CD8-positive, alpha-beta memory T cell (primary cell): ENCODE measurements at regions not wholly inside any gene's neighbourhood (a gene's known extent, or its start where the extent isn't known, plus 50 kb on each side); places are given as distances from the start of the nearest gene placed in this dataset.

Experiments
- CTCF ChIA-PET: fragments of 350-600 bp; sonication (Branson Sonifier 250); formaldehyde crosslinking; loops from one replicate; lab custom pipeline; 2021; ENCODE audit warnings: antibody characterized with exemption; lab: Charles Lee
- POLR2A ChIA-PET: fragments of 350-600 bp; sonication (Branson Sonifier 250); formaldehyde crosslinking; loops from one replicate; lab custom pipeline; 2021; ENCODE audit warnings: antibody characterized with exemption; lab: Charles Lee
- DNase-seq, 5 donors: peaks; one replicate each; pipeline versions ENCODE4 v3.0.0 to v3.0.0-alpha.2; 2020 to 2022; ENCODE audit warnings: mixed read lengths in 1 of 5
- H3K27ac ChIP-seq: one replicate; pipeline ENCODE4 v1.7.0; 2013; ENCODE audit warnings: low read depth, mild to moderate bottlenecking, low read length, moderate library complexity
- H3K27me3 ChIP-seq: 2 replicates; pipeline ENCODE4 v1.7.0; 2013; ENCODE audit warnings: low read length, mild to moderate bottlenecking; ENCODE audit not compliant: insufficient read depth, poor library complexity, severe bottlenecking
- H3K36me3 ChIP-seq: 2 replicates; pipeline ENCODE4 v1.7.0; 2013; ENCODE audit warnings: mild to moderate bottlenecking, low read length, moderate library complexity; ENCODE audit not compliant: insufficient read depth
- H3K4me1 ChIP-seq: 2 replicates; pipeline ENCODE4 v1.7.0; 2013; ENCODE audit warnings: mild to moderate bottlenecking, low read length, moderate library complexity; ENCODE audit not compliant: insufficient read depth
- H3K4me3 ChIP-seq: 2 replicates; pipeline ENCODE4 v1.7.0; 2013; ENCODE audit warnings: mild to moderate bottlenecking, low read length
- H3K9me3 ChIP-seq: 2 replicates; pipeline ENCODE4 v1.7.0; 2013; ENCODE audit warnings: mild to moderate bottlenecking, low read length
- H3K27ac Mint-ChIP-seq, 8 donors: one replicate each; pipeline ENCODE4 v1.8.0; 2020 to 2021; ENCODE audit warnings: mixed read lengths in 8 of 8, mild to moderate bottlenecking in 6 of 8, inconsistent platforms in 3 of 8, moderate library complexity in 3 of 8
- H3K27me3 Mint-ChIP-seq, 2 donors: one replicate each; pipeline ENCODE4 v1.8.0; 2020 to 2021; ENCODE audit warnings: mixed read lengths in 2 of 2, mild to moderate bottlenecking in 1 of 2, moderate library complexity in 1 of 2
- H3K36me3 Mint-ChIP-seq, 3 donors: one replicate each; pipeline ENCODE4 v1.8.0; 2020 to 2021; ENCODE audit warnings: mixed read lengths in 3 of 3, inconsistent platforms in 1 of 3, mild to moderate bottlenecking in 1 of 3
- H3K4me1 Mint-ChIP-seq, 3 donors: one replicate each; pipeline ENCODE4 v1.8.0; 2020 to 2021; ENCODE audit warnings: mixed read lengths in 3 of 3, inconsistent platforms in 1 of 3, mild to moderate bottlenecking in 1 of 3
- H3K4me3 Mint-ChIP-seq, 7 donors: one replicate each; pipeline ENCODE4 v1.8.0; 2020 to 2021; ENCODE audit warnings: mixed read lengths in 7 of 7, mild to moderate bottlenecking in 6 of 7, moderate library complexity in 4 of 7, inconsistent platforms in 2 of 7
- H3K9me3 Mint-ChIP-seq, 5 donors: one replicate each; pipeline ENCODE4 v1.8.0; 2020 to 2022; ENCODE audit warnings: mixed read lengths in 5 of 5, mild to moderate bottlenecking in 3 of 5, moderate library complexity in 2 of 5, inconsistent platforms in 1 of 5

DNA sequence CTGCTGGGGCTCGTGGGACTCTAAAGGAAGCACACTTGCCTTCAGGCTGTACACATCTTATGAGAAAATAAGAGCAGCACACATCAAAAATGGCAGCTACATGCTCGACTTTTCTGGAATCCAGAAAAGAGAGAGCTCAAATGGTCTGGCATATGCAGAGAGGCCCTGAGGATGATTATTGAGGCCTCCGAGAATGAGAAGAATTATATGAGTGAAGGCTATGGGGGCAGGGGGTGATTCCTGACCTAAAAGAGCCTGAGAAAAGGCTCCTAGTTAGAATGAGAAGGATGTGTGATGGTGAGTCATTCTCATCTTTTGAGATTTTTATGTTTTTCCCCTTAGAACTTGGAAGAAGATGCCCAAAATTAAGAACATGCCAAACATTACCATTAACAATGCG, 97.1 kb downstream of the HSPH1 start:
- Histone ChIP-seq H3K36me3 (no peaks in the 10 kb centered on the region), H3K27ac (no peak overlapping the region), H3K27me3 (no peaks in the 10 kb centered on the region), H3K4me3 (no peak overlapping the region), H3K4me1 (no peaks in the 10 kb centered on the region), H3K9me3 (no peaks in the 10 kb centered on the region)
- no peaks in the 10 kb centered on the region for H3K4me1 Mint-ChIP-seq
- DNase-seq: no peak
- H3K27me3 Mint-ChIP-seq: peaks cover 15 to 30% of the 10 kb centered on the region in 2 donors
- peaks cover 0 to 3% (median 0%) of the 10 kb centered on the region in 5 donors for H3K9me3 Mint-ChIP-seq
- no peak overlapping the region for H3K27ac Mint-ChIP-seq
- peaks cover 0 to 3% (median 0%) of the 10 kb centered on the region in 3 donors for H3K36me3 Mint-ChIP-seq
- ChIA-PET CTCF (interaction anchor here (0.7 to 2.5 kb wide), 2 partner anchors 20 to 81 kb away, joined by 3 to 7 read pairs; no protein-coding TSS in a partner anchor), POLR2A (no interaction called here)
- H3K4me3 Mint-ChIP-seq: no peak overlapping the region

DNA sequence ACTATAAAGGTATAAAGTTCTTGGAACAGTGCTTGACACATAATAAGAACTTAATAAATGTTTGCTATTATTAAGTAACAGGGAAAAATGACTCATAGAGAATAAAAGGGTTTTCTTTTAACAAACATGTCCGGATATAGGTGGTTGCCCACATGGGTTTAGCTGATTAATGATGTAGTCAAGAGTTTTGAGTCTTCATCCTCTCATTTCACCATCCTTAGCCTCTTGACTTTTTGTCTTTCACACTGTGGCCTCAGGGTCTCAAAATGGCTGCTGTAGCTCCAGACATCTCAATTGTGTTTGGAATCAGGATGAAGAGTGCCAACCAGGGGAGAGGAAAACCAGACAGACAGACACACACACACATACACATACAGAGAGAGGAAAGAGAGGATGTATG, 97.9 kb downstream of the HSPH1 start:
- Histone ChIP-seq H3K9me3 (no peaks in the 10 kb centered on the region), H3K27ac (no peak overlapping the region), H3K27me3 (no peaks in the 10 kb centered on the region), H3K36me3 (no peaks in the 10 kb centered on the region), H3K4me1 (no peaks in the 10 kb centered on the region), H3K4me3 (no peak overlapping the region)
- Mint-ChIP-seq H3K36me3 (peaks cover 0 to 3% (median 0%) of the 10 kb centered on the region in 3 donors), H3K9me3 (peaks cover 0 to 3% (median 0%) of the 10 kb centered on the region in 5 donors), H3K27ac (no peak overlapping the region), H3K4me1 (no peaks in the 10 kb centered on the region), H3K27me3 (peaks cover 15 to 30% of the 10 kb centered on the region in 2 donors), H3K4me3 (no peak overlapping the region)
- CTCF ChIA-PET: interaction anchor here (2.5 kb wide), 1 partner anchor 19 kb away, joined by 7 read pairs; no protein-coding TSS in a partner anchor
- POLR2A ChIA-PET: no interaction called here
- no peak for DNase-seq

DNA sequence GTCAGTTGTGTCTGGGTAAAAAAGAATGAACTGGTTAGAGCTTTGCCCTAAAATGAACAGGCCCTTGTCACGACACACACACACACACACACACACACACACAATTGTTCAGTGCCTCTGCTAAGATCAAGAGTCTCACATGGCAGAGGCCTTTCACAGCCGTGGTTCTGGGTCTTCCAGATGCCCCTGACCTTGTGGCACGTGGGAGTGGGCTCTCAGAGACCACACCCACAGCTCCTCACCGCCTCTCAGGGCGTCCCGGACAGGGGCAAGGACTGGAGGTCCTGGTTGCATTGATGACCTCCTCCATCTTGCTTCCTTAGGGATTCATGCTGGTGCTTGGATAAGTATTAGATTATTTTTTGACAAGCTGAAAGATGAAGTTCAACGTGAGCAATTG, 101.0 kb downstream of the HSPH1 start:
- peaks cover 0 to 3% (median 0%) of the 10 kb centered on the region in 5 donors for H3K9me3 Mint-ChIP-seq
- no peaks in the 10 kb centered on the region for H3K27me3 ChIP-seq
- no peak overlapping the region for H3K4me3 Mint-ChIP-seq
- POLR2A ChIA-PET: no interaction called here
- H3K27ac ChIP-seq: no peak overlapping the region
- H3K36me3 Mint-ChIP-seq: peaks cover 0 to 3% (median 0%) of the 10 kb centered on the region in 3 donors
- H3K4me3 ChIP-seq: no peak overlapping the region
- H3K36me3 ChIP-seq: no peaks in the 10 kb centered on the region
- H3K9me3 ChIP-seq: no peaks in the 10 kb centered on the region
- no peaks in the 10 kb centered on the region for H3K4me1 ChIP-seq
- H3K4me1 Mint-ChIP-seq: no peaks in the 10 kb centered on the region
- H3K27ac Mint-ChIP-seq: no peak overlapping the region
- peaks cover 14 to 30% of the 10 kb centered on the region in 2 donors for H3K27me3 Mint-ChIP-seq
- CTCF ChIA-PET: no interaction called here
- no peak for DNase-seq

DNA sequence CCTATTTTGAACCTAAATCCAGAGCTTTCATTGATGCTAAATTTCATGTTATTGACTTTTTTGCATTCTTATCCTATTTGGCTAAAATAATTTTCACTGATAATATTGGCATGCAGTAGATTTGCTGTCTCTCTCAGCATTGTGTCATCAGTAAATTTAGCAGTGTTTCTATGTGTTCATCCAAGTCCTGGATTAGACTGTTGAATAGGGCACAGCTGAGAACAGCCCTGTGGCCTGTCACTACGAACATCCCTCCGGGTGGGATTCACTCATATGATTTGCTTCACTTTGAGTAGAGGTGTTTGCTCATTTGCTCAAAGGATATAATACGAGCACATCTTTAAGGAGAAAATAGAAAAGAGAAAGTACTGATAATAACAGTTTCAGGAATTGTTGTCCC, 101.5 kb downstream of the HSPH1 start:
- no peak overlapping the region for H3K27ac ChIP-seq
- no peak for DNase-seq
- no peaks in the 10 kb centered on the region for H3K36me3 ChIP-seq
- Mint-ChIP-seq H3K27me3 (peaks cover 12 to 30% of the 10 kb centered on the region in 2 donors), H3K9me3 (peaks cover 0 to 3% (median 0%) of the 10 kb centered on the region in 5 donors), H3K36me3 (peaks cover 0 to 3% (median 0%) of the 10 kb centered on the region in 3 donors), H3K27ac (no peak overlapping the region), H3K4me3 (no peak overlapping the region), H3K4me1 (no peaks in the 10 kb centered on the region)
- no peaks in the 10 kb centered on the region for H3K27me3 ChIP-seq
- no peak overlapping the region for H3K4me3 ChIP-seq
- CTCF ChIA-PET: no interaction called here
- POLR2A ChIA-PET: no interaction called here
- H3K4me1 ChIP-seq: no peaks in the 10 kb centered on the region
- no peaks in the 10 kb centered on the region for H3K9me3 ChIP-seq

DNA sequence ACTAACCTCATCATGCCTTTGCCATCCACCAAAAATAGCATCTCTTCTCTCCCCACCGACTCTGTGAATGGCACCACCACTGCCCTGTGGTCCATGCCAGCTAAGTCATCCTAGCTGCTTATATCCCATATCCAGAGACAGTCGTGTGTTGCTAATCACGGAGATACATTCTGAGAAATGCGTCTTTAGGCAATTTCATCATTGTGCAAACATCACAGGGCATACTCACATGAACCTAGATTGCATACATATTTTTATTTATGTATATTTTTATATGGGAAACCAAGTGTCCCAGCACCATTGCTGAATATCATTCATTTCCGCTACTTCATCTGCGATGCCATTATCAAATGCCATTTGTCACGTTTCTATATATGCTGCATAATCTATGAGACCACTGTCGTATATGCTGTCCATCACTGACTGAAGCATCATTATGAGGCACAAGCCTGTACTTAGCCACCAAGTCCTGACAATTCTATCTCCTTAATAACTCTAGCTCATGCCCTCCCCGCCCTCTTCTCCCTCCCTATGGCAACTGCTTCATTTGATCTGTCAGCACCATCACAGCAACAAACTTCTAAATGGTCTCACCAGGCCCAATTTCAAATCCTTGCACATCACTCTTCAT, 104.2 kb downstream of the HSPH1 start:
- CTCF ChIA-PET: no interaction called here
- no peak for DNase-seq
- Histone ChIP-seq H3K36me3 (no peaks in the 10 kb centered on the region), H3K4me3 (no peak overlapping the region), H3K4me1 (no peaks in the 10 kb centered on the region), H3K27me3 (no peaks in the 10 kb centered on the region), H3K9me3 (no peaks in the 10 kb centered on the region), H3K27ac (no peak overlapping the region)
- POLR2A ChIA-PET: no interaction called here
- H3K27ac Mint-ChIP-seq: no peak overlapping the region
- H3K4me3 Mint-ChIP-seq: no peak overlapping the region
- H3K27me3 Mint-ChIP-seq: peaks cover 2 to 17% of the 10 kb centered on the region in 2 donors
- no peaks in the 10 kb centered on the region for H3K9me3 Mint-ChIP-seq
- no peaks in the 10 kb centered on the region for H3K36me3 Mint-ChIP-seq
- H3K4me1 Mint-ChIP-seq: no peaks in the 10 kb centered on the region

DNA sequence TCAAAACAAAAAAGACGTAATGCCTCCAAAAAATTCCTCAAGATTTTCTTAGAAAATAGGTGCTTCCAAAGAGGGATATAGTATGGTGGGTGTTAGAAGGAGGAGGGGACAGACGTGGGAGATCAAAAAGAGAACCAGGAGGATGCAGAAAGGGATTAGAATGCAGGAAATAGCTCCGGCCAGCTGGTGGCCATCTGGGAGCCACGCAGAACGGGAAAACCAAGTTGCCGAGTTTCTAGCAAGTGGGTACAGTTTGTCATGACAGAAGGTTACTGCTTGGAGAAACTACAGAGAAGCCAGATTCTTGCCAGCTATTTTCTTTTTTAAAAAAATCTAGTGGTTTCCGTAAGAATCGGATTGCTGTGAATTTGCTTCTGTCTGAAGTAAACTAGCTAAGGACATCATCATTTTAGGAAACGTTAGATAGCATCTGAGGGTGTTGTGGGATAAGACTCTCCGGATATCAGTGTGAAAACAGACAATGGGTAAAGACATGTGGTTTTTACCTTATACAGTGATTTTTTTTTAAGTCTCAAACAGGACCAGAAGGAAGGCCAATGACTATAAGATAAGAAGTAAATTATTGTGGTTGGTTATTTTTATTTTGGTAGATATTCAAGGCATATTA, 104.9 kb downstream of the HSPH1 start:
- H3K4me3 ChIP-seq: no peak overlapping the region
- H3K27me3 Mint-ChIP-seq: peaks cover 0 to 18% of the 10 kb centered on the region in 2 donors
- no peaks in the 10 kb centered on the region for H3K27me3 ChIP-seq
- DNase-seq: no peak
- H3K9me3 ChIP-seq: no peaks in the 10 kb centered on the region
- H3K9me3 Mint-ChIP-seq: no peaks in the 10 kb centered on the region
- H3K4me3 Mint-ChIP-seq: no peak overlapping the region
- no peaks in the 10 kb centered on the region for H3K36me3 Mint-ChIP-seq
- H3K27ac Mint-ChIP-seq: no peak overlapping the region
- no peak overlapping the region for H3K27ac ChIP-seq
- no peaks in the 10 kb centered on the region for H3K4me1 Mint-ChIP-seq
- H3K4me1 ChIP-seq: no peaks in the 10 kb centered on the region
- POLR2A ChIA-PET: no interaction called here
- H3K36me3 ChIP-seq: no peaks in the 10 kb centered on the region
- CTCF ChIA-PET: interaction anchor here (1.2 kb wide), 1 partner anchor 12 kb away, joined by 6 read pairs; no protein-coding TSS in a partner anchor

DNA sequence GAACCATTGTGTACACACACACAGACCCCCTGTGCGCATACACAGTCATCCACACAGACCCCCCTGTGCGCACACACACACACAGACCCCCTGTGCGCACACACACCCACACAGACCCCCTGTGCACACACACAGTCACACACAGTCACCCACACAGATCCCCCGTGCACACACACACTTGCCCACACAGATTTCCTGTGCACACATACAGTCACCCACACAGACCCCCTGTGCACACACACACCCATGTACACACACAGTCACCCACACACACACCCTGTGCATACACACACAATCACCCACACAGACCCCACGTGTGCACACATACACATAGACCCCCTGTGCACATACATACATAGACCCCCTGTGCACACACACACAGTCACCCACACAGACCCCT, 106.1 kb downstream of the HSPH1 start:
- no peak overlapping the region for H3K27ac ChIP-seq
- H3K4me1 ChIP-seq: no peaks in the 10 kb centered on the region
- Mint-ChIP-seq H3K36me3 (no peaks in the 10 kb centered on the region), H3K4me1 (no peaks in the 10 kb centered on the region), H3K9me3 (no peaks in the 10 kb centered on the region), H3K27me3 (peaks cover 6 to 25% of the 10 kb centered on the region in 2 donors), H3K27ac (no peak overlapping the region), H3K4me3 (no peak overlapping the region)
- no peaks in the 10 kb centered on the region for H3K36me3 ChIP-seq
- no peaks in the 10 kb centered on the region for H3K27me3 ChIP-seq
- no peak overlapping the region for H3K4me3 ChIP-seq
- ChIA-PET POLR2A (no interaction called here), CTCF (interaction anchor here (1.2 kb wide), 1 partner anchor 11 kb away, joined by 6 read pairs; no protein-coding TSS in a partner anchor)
- no peaks in the 10 kb centered on the region for H3K9me3 ChIP-seq
- DNase-seq: no peak

DNA sequence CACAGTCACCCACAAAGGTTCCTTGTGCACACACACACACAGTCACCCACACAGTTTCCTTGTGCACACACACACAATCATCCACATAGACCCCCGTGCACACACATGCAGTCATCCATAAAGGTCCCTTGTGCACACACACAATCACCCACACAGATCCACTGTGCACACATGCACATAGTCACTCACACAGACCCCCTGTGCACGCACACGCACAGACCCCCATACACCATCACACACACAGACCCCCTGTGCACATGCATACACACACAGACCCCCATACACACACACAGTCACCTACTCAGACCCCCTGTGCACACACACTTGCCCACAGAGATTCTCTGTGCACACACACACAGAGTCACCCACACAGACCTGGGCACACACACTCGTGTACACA, 107.1 kb downstream of the HSPH1 start:
- H3K36me3 Mint-ChIP-seq: no peaks in the 10 kb centered on the region
- Histone ChIP-seq H3K27ac (no peak overlapping the region), H3K4me3 (no peak overlapping the region), H3K27me3 (no peaks in the 10 kb centered on the region), H3K9me3 (no peaks in the 10 kb centered on the region), H3K36me3 (no peaks in the 10 kb centered on the region), H3K4me1 (no peaks in the 10 kb centered on the region)
- H3K4me1 Mint-ChIP-seq: no peaks in the 10 kb centered on the region
- H3K9me3 Mint-ChIP-seq: no peaks in the 10 kb centered on the region
- POLR2A ChIA-PET: no interaction called here
- no peak for DNase-seq
- no peak overlapping the region for H3K4me3 Mint-ChIP-seq
- CTCF ChIA-PET: no interaction called here
- peaks cover 6 to 19% of the 10 kb centered on the region in 2 donors for H3K27me3 Mint-ChIP-seq
- no peak overlapping the region for H3K27ac Mint-ChIP-seq
